ENCODE measurements at regions not wholly inside any gene's neighbourhood (a gene's known extent, or its start where the extent isn't known, plus 50 kb on each side); places are given as distances from the start of the nearest gene placed in this dataset.

DNA sequence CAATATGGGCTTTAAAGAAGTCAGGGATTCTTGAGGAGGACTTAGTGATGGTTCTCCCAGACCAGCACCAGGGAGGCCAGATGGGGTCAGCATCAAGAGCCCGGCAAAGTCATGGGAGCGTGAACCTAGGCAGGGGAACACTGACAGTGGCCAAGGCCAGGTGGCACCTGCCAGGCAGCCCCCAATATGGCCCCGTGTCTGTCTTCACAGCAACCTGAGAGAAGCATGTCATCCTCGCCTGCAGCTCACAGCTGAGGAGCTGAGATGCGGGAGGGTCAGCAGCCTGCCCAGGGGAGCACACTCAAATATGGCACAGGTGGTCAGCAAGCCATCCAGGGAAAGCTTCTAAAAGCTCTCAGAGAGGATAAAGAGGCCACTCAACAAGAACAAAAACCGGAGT lies 105.7 kb upstream of the GPC1 start:
- TF ChIP-seq, protein P1, sequence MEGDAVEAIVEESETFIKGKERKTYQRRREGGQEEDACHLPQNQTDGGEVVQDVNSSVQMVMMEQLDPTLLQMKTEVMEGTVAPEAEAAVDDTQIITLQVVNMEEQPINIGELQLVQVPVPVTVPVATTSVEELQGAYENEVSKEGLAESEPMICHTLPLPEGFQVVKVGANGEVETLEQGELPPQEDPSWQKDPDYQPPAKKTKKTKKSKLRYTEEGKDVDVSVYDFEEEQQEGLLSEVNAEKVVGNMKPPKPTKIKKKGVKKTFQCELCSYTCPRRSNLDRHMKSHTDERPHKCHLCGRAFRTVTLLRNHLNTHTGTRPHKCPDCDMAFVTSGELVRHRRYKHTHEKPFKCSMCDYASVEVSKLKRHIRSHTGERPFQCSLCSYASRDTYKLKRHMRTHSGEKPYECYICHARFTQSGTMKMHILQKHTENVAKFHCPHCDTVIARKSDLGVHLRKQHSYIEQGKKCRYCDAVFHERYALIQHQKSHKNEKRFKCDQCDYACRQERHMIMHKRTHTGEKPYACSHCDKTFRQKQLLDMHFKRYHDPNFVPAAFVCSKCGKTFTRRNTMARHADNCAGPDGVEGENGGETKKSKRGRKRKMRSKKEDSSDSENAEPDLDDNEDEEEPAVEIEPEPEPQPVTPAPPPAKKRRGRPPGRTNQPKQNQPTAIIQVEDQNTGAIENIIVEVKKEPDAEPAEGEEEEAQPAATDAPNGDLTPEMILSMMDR (IDR thresholded peaks at IDR 0.05; ENCODE audit: borderline replicate concordance, extremely low read depth, low read length, poor library complexity, severe bottlenecking): no peak
- TF ChIP-seq EZH2 (IDR thresholded peaks at IDR 0.05; ENCODE audit: borderline replicate concordance, low read depth, low read length, severe bottlenecking): no peak
